HG02798 (cell line): ENCODE measurements at regions not wholly inside any gene's neighbourhood (a gene's known extent, or its start where the extent isn't known, plus 50 kb on each side); places are given as distances from the start of the nearest gene placed in this dataset.

ENCODE experiments used
- ATAC-seq: cut with Tn5 transposase; IDR thresholded peaks from one replicate; pipeline ENCODE4 v1.9.1; 2021; ENCODE audit warnings: mild to moderate bottlenecking; ENCODE audit not compliant: unreplicated experiment, poor library complexity

DNA sequence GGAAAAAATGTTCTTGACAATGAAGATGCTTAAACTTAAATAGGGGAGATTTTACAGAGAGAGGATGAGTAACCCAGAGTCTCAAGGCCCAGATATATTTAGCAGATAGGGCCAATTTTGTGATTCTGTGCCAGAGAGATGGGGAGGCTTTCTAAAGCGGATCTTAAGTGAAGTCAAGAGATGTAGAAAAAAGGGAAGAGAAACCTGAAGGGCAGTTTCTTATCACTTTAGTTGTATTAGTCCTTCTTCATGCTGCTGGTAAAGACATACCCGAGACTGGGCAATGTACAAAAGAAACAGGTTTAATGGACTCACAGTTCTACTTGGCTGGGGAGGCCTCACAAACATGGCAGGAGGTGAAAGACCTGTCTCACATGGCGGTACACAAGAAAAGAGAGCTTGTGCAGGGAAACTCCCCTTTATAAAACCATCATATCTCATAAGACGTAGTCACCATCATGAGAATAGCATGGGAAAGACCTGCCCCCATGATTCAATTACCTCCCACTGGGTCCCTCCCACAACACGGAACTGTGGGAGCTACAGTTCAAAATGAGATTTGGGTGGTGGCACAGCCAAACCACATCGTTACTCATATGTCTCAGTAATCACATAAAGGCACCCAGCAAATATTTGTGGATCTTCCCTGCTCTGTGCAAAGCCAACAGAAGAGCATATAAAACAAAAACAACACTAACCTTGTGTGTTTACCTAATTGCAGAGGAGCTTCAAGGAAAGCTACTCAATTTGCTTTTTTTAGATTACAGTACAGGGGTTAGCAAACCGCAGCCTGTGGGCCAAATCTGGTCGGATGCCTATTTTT, 102.6 kb upstream of the MYCBP2 start:
- ATAC-seq, result peak; percentile 77

DNA sequence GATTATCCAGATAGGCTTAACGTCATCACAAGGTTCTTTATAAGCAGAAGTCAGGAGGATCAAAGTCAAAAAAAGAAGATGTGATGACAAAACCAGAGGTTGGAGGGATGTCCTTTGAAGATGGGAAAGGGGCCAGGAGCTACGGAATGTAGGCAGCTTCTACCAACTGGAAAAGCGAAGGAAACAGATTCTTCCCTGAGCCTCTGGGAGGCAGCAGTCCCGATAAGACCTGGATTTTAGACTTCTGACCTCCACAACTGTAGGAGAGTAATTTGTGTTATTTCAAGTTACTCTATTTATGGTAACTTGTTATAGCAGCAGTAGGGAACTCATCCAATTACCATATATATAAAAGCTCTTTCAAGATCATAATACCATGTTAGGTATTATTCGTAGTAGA, 98.8 kb upstream of the MYCBP2 start:
- ATAC-seq, result no peak

DNA sequence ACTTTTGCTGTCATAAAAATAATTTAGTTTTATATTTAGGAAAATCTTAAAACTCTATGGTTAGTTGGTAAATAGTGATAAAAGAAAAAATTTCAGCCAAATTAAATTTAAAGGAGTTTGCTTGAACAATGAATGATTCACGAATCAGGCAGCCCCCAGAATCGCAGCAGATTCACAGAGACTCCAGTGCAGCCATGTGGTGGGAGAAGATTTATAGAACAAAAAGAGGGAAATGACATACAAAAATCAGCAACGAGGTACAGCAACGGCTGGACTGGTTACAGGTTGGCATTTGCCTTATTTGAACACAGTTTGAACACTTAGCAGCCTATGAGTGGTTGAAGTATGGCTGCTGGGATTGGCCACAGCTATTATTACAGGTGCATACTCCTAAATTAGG, 96.4 kb upstream of the MYCBP2 start:
- no peak for ATAC-seq

DNA sequence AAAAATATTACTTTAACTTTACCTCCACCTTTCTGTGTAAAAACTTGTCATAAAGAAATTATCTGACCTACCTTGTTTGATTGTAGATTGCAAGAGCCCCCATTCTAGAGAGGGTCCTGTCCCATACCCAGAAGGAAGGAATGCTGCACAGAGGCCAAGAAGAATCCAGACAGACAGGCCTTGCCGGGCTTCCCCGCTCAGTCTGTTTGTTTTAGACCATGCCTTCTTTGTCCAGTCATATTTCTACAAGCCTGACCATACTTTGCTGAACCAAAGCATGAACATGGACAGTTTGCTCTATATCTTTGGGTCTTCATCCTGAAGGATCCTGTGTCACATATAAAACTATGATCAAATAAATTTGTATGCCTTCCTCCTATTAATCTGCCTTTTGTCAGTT, 95.8 kb upstream of the MYCBP2 start:
- ATAC-seq, result no peak

DNA sequence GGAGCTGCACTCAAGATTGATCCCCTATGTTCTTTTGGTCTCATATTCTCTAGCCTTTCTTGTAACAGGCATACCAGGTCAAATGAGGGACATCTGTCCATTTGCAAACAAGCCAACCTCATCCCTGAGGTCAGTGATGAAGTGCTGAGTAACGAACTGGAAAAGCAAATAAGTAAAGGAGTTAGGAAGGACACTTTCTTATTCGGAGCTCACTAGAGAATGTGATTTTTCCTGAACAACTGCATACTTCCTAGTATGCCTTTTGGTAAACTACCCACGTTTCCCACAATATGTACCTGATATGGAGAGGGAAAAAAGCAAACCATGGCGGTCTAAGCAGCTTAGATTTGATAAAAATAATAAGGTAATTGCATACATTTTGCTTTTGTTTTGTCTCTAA, 91.0 kb upstream of the MYCBP2 start:
- no peak for ATAC-seq

DNA sequence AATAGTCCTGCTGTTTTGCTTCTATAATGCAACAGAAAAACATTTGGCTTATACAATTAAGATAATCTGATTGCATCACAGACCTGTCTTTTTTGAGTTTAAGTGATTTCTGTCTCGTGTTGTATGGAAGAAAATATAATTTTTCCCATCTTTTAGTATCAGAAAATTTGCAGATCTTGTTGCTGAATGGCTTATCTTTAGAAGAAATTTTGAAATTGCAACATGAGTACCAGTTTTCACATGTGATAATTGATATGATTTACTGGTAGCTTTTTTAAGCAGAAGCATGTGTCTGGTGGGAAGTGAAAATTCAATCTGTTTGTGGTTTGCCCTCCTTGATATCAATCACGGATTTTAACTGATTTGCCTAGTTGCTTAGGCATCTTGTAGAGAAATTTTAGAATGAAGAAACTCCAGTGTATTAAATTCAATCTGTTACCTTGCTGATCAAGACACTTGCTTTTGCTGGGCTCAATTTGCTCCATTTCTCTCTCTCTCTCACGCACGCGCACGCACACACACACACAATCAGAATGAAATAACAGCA, 89.8 kb upstream of the MYCBP2 start:
- no peak for ATAC-seq

DNA sequence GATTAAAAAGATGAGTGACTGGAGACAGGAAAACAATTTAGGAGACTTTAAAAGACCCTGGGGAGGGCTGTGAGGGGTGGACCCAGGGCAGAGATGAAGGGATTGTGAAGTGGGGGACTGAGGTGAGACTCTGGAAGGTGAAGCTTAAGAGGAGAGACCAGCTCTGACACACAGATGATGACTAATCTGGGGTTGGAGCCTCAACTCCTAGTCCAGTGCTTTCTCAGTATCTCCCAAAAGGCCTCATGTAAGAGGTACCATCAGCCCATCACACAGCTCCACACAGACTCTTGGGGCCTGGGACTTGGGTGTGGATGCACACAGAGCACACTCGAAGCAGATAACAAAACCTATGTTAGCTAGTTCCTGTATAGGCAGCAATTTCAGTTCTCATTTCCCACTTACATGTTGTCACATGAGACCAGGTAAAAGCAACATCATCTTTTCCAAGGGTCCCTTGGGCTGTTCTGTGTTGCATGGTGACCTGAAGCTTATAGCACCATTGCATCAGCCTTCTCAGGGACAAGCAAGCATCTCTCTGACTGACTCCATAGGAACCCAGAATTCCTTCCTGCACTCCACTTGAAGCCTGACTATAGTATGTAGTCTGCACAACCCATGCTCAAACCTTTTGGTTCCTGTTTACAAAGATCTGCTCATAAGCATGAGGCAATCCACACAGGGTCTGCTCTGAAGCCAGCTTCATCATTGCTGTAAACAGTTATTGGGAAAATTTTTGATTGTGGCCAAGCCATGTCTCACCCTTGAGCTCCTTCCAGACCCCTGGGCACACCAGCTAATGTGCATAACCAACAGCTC, 88.6 kb upstream of the MYCBP2 start:
- ATAC-seq, result peak; percentile 68

DNA sequence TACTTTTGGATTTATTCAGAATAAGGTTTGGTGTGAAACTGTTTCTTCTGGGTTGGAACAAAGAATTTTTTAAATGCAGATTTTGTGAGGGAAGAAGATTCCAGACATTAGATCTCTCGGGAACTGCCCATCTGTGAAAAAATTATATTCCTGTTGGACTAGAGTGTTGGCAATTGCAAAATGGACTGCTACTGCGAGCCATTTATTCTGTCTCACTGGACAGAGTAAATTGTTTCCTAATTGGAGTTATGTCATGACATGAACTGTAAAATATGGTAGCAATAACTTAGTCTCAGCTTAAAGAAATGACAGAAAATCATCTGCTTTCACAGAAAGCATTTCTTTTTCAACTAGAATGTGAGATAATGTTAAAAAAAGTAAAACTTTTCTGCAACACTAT, 86.0 kb upstream of the MYCBP2 start:
- ATAC-seq, result no peak

DNA sequence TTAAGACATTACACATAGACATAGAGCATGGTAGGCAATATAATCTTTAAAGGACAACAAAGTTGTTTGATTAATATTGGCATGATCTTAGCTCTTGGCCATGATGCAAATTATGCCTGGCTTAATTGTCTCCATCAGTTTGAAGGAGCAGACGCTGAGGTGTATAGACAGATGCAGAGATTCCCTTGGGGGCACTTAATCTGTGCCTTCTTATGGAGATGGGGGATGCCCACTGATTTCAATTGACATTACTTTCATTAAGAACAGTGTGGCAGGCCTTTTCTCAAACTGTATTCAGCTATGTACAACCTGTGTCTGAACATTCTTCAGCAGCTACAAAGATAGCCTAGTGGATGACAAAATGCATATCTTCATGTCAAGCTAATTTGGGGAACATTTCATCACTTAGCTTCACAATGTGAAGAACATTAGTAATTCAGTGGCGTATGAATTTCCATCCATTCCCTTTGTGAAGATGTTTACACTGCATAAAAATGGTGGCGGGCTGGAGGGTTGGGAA, 85.3 kb upstream of the MYCBP2 start:
- no peak for ATAC-seq

DNA sequence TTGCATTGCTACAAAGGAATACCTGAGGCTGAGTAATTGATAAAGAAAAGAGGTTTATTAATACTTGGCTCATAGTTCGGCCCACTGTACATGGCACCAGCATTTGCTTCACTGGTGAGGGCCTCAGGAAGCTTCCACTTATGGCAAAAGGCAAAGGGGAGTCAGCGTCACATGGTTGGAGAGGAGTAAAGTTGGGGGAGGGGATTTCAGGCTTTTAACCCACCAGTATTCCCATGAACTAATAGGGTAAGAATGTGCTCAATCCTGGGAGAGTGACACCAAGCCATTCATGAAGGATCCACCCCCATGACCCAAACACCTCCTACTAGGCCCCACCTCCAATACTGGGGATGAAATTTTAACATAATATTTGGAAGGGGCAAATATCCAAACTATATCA, 82.5 kb upstream of the MYCBP2 start:
- no peak for ATAC-seq

DNA sequence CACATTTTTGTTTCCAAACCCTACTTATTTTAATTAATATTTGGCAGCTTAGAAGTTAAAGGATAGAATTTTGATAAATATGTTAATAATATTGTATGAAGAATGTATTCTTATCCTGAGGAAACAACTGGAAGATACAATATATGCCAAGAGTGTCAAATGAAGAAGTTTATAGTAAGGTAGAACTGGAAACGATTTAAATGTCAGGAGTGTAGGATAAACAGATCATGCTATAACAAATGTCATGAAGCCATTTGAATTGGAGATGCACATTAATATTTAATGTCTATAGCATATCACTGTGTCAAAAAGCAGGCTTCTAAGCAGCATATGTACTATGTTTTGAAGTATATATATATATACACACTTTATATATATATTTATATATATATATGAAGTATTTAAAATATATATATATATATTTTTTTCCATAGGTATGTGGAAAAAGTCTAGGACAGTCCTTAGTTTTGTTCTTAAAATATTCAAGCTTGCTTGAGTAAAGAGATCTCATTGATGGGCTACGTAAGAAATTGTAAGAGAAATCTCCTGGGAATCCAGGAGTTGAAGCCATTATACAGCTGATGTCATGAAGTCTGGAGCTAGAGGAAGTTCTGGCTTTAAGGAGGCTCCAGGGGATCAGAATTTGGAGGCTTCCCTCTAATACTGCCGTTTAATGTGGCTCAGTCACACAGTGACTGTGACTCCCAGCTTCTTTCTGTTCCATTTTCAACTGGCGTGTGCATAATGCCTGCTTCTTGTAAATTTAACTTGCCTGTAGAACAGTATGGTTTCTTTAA, 79.9 kb upstream of the MYCBP2 start:
- ATAC-seq, result no peak

DNA sequence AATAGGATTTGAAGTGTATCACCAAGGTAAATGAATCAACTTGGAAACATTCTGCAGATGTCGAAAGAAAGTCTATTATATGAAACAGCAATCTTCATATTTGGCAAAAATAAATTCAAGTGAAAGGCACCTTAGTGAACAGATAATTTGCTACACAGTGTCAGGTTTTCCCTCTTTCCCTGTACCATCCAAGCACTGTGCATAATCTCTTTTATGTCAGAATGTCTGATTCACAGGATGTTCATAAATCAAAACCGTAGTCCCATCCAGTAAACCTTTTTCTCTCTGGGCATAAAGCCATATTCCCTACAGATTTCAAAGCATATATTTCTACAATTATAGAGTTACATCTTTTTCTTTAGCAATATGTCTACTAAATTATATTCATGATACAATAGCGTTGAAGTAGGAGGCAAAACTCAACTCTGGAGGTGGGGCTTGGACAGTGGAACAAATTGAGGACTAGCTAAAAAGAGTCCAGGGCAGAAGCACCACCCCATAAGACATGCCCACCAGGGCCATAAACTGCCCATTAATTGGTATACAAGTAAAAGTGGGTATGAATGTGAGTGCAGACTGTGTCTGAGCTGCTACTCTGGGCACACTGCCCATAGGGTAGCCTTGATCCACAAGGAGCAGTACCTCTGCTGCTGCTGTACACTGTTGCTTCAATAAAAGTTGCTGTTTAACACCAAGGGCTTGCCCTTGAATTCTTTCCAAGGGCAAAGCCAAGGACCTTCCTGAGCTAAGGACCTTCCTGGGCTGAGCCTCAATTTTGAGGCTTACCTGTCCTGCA, 72.1 kb upstream of the MYCBP2 start:
- ATAC-seq, result no peak

DNA sequence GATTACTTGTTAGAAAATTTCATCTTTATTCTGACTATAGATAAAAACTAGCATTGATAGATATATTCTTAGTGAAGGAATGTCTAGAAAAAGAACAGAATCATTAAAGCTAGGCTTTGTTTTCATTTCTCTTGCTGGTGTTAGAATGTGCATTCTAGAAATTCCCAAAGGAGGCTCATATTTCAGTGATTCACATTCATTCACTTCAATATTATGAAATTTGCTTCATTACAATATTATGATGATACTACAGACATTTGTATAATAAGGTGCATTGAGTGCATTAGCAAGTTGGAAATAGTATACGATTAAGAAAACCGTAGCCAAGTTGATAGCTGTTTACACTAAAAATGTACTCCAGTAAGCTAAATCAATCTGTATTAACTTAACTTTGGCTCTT, 70.7 kb upstream of the MYCBP2 start:
- ATAC-seq, result no peak

DNA sequence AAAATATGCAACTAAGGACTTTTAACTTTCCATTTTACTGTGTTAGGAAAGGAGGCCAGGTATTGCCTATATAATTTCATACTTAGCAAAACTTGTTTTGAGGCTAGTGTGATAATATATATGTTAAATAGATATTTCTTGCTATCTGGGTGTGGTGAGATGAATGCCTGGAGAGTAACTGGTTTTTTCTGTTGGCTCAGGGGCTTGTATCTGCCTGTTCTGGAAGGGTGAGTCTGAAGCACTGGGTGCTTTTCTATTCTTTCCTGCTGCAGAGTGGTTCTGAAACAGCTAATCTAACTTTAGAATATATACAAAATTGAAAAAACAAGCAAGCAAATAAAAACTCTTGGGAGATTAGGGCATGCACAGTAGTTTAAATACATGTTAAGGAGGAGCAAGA, 64.6 kb upstream of the MYCBP2 start:
- no peak for ATAC-seq

DNA sequence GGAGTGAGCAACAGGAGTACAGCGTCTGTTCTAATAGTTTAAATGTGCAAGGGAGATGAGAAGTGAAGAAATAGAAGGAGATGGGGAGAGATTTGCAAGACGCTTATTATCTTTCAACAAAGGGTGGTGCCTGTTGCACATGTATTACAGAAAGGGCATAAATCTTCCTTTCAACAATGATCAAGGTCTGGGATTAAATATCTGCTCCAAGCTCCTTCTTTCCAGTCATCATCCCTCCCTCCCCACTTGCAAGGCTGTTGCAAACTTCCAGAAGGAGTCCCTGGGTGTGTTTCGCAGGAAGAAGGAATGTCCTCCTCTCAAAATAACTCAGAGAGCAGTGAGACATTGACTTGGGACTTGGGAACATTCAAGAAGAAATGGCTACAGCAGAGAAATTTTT, 63.5 kb upstream of the MYCBP2 start:
- no peak for ATAC-seq

DNA sequence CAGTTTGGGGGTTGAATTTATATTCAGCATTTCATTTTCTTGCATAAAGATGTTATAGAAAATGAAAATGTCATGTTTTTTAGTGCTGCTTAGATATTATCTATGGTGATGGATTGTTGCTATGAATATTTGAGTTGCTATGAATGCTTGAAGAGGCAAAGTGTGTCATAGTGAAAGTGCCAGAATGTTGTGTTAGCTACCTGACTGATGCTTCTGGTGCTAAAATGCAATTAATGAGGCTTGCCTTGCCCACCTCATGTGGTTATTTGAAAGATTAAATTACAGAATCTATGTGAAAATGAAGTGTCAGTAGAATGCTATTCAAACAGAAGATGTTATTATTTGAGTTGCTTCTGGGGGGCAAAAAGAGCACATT, 62.7 kb upstream of the MYCBP2 start:
- peak; percentile 55 for ATAC-seq

DNA sequence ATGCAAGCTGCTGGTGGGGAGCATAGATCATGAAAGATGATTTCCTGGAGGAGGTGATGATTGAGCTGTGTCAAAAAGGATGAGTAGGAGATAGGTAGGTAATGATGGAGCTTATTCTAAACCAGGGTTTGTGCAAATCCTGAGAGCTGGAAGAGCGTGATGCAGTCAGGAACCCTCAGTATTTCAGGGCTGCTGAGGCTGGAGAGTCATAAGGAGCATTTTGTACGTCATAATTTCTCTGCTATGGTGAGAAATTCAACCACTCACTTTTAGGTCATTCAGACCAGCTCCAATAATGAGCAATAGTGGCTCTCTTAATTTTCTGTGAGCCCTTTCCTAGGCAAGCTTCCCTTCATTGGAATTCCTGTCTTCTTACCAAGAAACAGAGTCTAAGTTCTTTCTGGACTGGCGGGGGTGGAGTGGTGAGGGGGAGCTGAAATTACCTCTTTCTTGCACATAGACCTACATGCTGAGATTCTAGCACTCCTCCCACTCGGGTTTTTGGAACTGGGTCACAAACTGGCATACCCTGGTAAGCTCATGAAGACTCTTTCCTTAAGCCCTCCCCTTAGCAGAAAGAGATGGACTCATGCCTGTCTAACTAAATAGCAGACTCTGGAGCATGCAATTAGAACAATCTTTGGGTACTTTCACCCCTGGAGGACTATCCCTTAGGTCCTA, 62.2 kb upstream of the MYCBP2 start:
- peak; percentile 22 for ATAC-seq

DNA sequence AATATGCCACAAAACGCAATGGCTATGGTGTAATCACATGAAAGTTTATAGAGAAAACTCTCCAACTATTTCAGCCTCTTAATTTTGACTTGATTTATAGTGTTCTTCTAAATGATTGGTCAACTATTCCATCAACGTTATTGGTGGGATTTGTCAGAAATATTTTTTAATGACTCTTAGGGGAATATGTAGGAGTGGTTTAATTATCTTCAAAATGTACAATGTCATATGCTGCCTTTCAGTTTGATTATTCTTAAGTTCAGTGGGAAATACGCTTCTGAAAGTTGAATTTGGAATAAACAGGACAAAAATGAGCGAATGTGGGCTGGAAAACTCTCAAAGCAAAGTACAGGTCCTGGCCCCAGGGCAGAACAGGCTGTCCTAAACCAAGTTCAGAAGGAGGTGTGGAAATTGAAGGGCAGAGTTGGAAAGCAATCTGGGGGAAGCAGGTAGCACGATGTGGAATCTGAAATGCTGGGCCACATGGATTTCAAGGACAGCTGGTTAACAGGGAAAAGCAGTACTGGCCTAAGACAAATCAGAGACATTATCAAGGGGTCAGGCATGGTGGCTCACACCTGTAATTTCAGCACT, 60.8 kb upstream of the MYCBP2 start:
- no peak for ATAC-seq
